Lung microvascular endothelial cell (primary cell): ENCODE measurements at regions not wholly inside any gene's neighbourhood (a gene's known extent, or its start where the extent isn't known, plus 50 kb on each side); places are given as distances from the start of the nearest gene placed in this dataset.

ENCODE experiments used
- DNase-seq, 2 donors: peaks; one replicate each; pipeline versions ENCODE4 v3.0.0 to v3.0.0-alpha.2; 2010; ENCODE audit warnings: low read depth in 2 of 2

- DNase-seq: no peak
Observed at GRCh38 chr4:170323623-170324022, 233.9 kb upstream of the AADAT start.

- DNase-seq: no peak
Observed at GRCh38 chr4:170307182-170307581, 217.4 kb upstream of the AADAT start.

- DNase-seq: no peak
Observed at GRCh38 chr4:170306208-170306607, 216.5 kb upstream of the AADAT start.

- DNase-seq: no peak
Observed at GRCh38 chr4:170305627-170306026, 215.9 kb upstream of the AADAT start.

GRCh38 chr4:170281027-170281426 lies 191.3 kb upstream of the AADAT start:
- no peak for DNase-seq

- no peak for DNase-seq
Observed at GRCh38 chr4:170278460-170278859, 188.7 kb upstream of the AADAT start.

GRCh38 chr4:170274616-170275015 lies 184.9 kb upstream of the AADAT start:
- DNase-seq: no peak

- no peak for DNase-seq
Observed at GRCh38 chr4:170272959-170273358, 183.2 kb upstream of the AADAT start.

- no peak for DNase-seq
Observed at GRCh38 chr4:170271723-170272122, 182.0 kb upstream of the AADAT start.

GRCh38 chr4:170270628-170271027 lies 180.9 kb upstream of the AADAT start:
- DNase-seq: no peak

GRCh38 chr4:170269950-170270349 lies 180.2 kb upstream of the AADAT start:
- DNase-seq: no peak

- peak; percentile 61 to 66 for DNase-seq
Observed at GRCh38 chr4:170259631-170260153, 169.9 kb upstream of the AADAT start.

- no peak for DNase-seq
Observed at GRCh38 chr4:170256807-170257206, 167.1 kb upstream of the AADAT start.

- no peak for DNase-seq
Observed at GRCh38 chr4:170248576-170248975, 158.8 kb upstream of the AADAT start.

- DNase-seq: no peak
Observed at GRCh38 chr4:170248029-170248428, 158.3 kb upstream of the AADAT start.

- DNase-seq: no peak
Observed at GRCh38 chr4:170247596-170247995, 157.8 kb upstream of the AADAT start.

GRCh38 chr4:170243662-170244288 lies 154.0 kb upstream of the AADAT start:
- DNase-seq: no peak

GRCh38 chr4:170242471-170242870 lies 152.7 kb upstream of the AADAT start:
- DNase-seq: no peak

- no peak for DNase-seq
Observed at GRCh38 chr4:170234800-170235199, 145.0 kb upstream of the AADAT start.

- no peak for DNase-seq
Observed at GRCh38 chr4:170231377-170231776, 141.6 kb upstream of the AADAT start.

- DNase-seq: no peak
Observed at GRCh38 chr4:170230242-170230641, 140.5 kb upstream of the AADAT start.

- no peak for DNase-seq
Observed at GRCh38 chr4:170229006-170229405, 139.2 kb upstream of the AADAT start.

- DNase-seq: no peak
Observed at GRCh38 chr4:170227928-170228327, 138.2 kb upstream of the AADAT start.

GRCh38 chr4:170226288-170226687 lies 136.5 kb upstream of the AADAT start:
- no peak for DNase-seq
